HG03159 (cell line): ENCODE measurements at regions not wholly inside any gene's neighbourhood (a gene's known extent, or its start where the extent isn't known, plus 50 kb on each side); places are given as distances from the start of the nearest gene placed in this dataset.

Experiments used
- ATAC-seq: cut with Tn5 transposase; IDR thresholded peaks from one replicate; pipeline ENCODE4 v1.9.1; 2021; ENCODE audit warnings: mild to moderate bottlenecking, moderate library complexity; ENCODE audit not compliant: unreplicated experiment

- no peak for ATAC-seq
Measured at GRCh38 chr4:178344096-178344495, 901.9 kb upstream of the AGA start.

GRCh38 chr4:178347111-178347510, 904.9 kb upstream of the AGA start:
- no peak for ATAC-seq

GRCh38 chr4:178349601-178350000, 907.4 kb upstream of the AGA start:
- no peak for ATAC-seq

- no peak for ATAC-seq
Measured at GRCh38 chr4:178351185-178351584, 908.9 kb upstream of the AGA start.

- no peak for ATAC-seq
Measured at GRCh38 chr4:178356725-178357124, 914.5 kb upstream of the AGA start.

- no peak for ATAC-seq
Measured at GRCh38 chr4:178385481-178385880, 943.2 kb upstream of the AGA start.

- ATAC-seq: no peak
Measured at GRCh38 chr4:178387756-178388155, 945.5 kb upstream of the AGA start.

GRCh38 chr4:178395798-178396197, 953.6 kb upstream of the AGA start:
- ATAC-seq: no peak

GRCh38 chr4:178412455-178412854, 970.2 kb upstream of the AGA start:
- no peak for ATAC-seq

GRCh38 chr4:178414042-178414441, 971.8 kb upstream of the AGA start:
- no peak for ATAC-seq

GRCh38 chr4:178414881-178415446, 972.7 kb upstream of the AGA start:
- ATAC-seq: no peak

- ATAC-seq: no peak
Measured at GRCh38 chr4:178415925-178416324, 973.7 kb upstream of the AGA start.

GRCh38 chr4:178423366-178423765, 981.1 kb upstream of the AGA start:
- ATAC-seq: no peak

- no peak for ATAC-seq
Measured at GRCh38 chr4:178426871-178427270, 984.6 kb upstream of the AGA start.

GRCh38 chr4:178427663-178428062, 985.4 kb upstream of the AGA start:
- ATAC-seq: no peak

- no peak for ATAC-seq
Measured at GRCh38 chr4:178448372-178449035, 1006.3 kb upstream of the AGA start.

GRCh38 chr4:178450614-178451013, 1008.4 kb upstream of the AGA start:
- ATAC-seq: no peak

- no peak for ATAC-seq
Measured at GRCh38 chr4:178453057-178453456, 1010.8 kb upstream of the AGA start.

- no peak for ATAC-seq
Measured at GRCh38 chr4:178457286-178457685, 1015.0 kb upstream of the AGA start.

GRCh38 chr4:178462710-178463109, 1020.5 kb upstream of the AGA start:
- no peak for ATAC-seq

- ATAC-seq: no peak
Measured at GRCh38 chr4:178463747-178464146, 1021.5 kb upstream of the AGA start.

- no peak for ATAC-seq
Measured at GRCh38 chr4:178470996-178471784, 1029.0 kb upstream of the AGA start.
